Vagina (tissue), 2 donors: ENCODE measurements at regions not wholly inside any gene's neighbourhood (a gene's known extent, or its start where the extent isn't known, plus 50 kb on each side); places are given as distances from the start of the nearest gene placed in this dataset.

Experiments used
- DNase-seq, 2 donors: peaks; one replicate each; pipeline ENCODE4 v3.0.0-alpha.2; 2017; ENCODE audit errors: extremely low spot score in 2 of 2
- H3K27ac ChIP-seq: fragments of 200-600 bp; sonication (generic); one replicate; pipeline ENCODE4 v1.5.1; 2019
- H3K27me3 ChIP-seq: fragments of 200-600 bp; sonication (generic); one replicate; pipeline ENCODE4 v1.5.1; 2019
- H3K36me3 ChIP-seq, 2 donors: fragments of 200-600 bp; sonication (generic); one replicate each; pipeline ENCODE4 v1.5.1; 2017 to 2019
- H3K4me1 ChIP-seq: fragments of 200-600 bp; sonication (generic); one replicate; pipeline ENCODE4 v1.5.1; 2019
- H3K4me3 ChIP-seq, 2 donors: fragments of 200-600 bp; sonication (generic); 1 replicate in 1 of 2; 2 replicates in 1 of 2; pipeline ENCODE4 v1.5.1; 2016 to 2019
- H3K9me3 ChIP-seq: fragments of 200-600 bp; sonication (generic); one replicate; pipeline ENCODE4 v1.5.1; 2019
- CTCF ChIP-seq, 3 experiments: fragments of 450-650 bp in 2 of 3; fragments of 200-600 bp in 1 of 3; sonication (generic) in 1 of 3; IDR thresholded peaks; one replicate each; pipeline ENCODE4 v1.5.1; 2017 to 2019; ENCODE audit warnings: antibody characterized with exemption in 3 of 3, mild to moderate bottlenecking in 2 of 3, moderate library complexity in 2 of 3
- POLR2A ChIP-seq, 2 donors: fragments of 450-650 bp; IDR thresholded peaks; one replicate each; pipeline ENCODE4 v1.6.1; 2017; ENCODE audit warnings: antibody characterized with exemption in 2 of 2, mild to moderate bottlenecking in 2 of 2, moderate library complexity in 2 of 2
- POLR2AphosphoS5 ChIP-seq, 2 donors: sonication (generic); formaldehyde crosslinking; IDR thresholded peaks; one replicate each; pipeline ENCODE4 v1.9.0; 2017; ENCODE audit warnings: antibody characterized with exemption in 2 of 2, mild to moderate bottlenecking in 2 of 2, low read depth in 1 of 2; ENCODE audit not compliant: insufficient read depth in 1 of 2
- intact Hi-C: fragments of 100-400 bp; cut with DNase I; formaldehyde crosslinking; loops from one replicate; pipeline ENCODE4 v1.15.1; 2023

GRCh38 chr6:97535800-97536199, 252.8 kb upstream of the MMS22L start:
- Histone ChIP-seq H3K36me3 (no peaks in the 10 kb centered on the region), H3K4me1 (no peaks in the 10 kb centered on the region), H3K9me3 (no peaks in the 10 kb centered on the region), H3K27ac (no peak overlapping the region), H3K27me3 (no peaks in the 10 kb centered on the region), H3K4me3 (no peak overlapping the region)
- TF ChIP-seq POLR2AphosphoS5 (IDR thresholded peaks at IDR 0.05; ENCODE audit: insufficient read depth in 1 of 2, low read depth in 1 of 2) (no peak), CTCF (IDR thresholded peaks at IDR 0.05) (no peak), POLR2A (IDR thresholded peaks at IDR 0.05) (no peak)
- DNase-seq = no peak
- intact Hi-C loops = no loop called here

GRCh38 chr6:97548354-97548753, 265.3 kb upstream of the MMS22L start:
- Histone ChIP-seq H3K9me3 (no peaks in the 10 kb centered on the region), H3K4me1 (no peaks in the 10 kb centered on the region), H3K4me3 (no peak overlapping the region), H3K36me3 (no peaks in the 10 kb centered on the region), H3K27ac (no peak overlapping the region), H3K27me3 (no peaks in the 10 kb centered on the region)
- intact Hi-C loops = no loop called here
- no peak for TF ChIP-seq POLR2A (IDR thresholded peaks at IDR 0.05)
- DNase-seq = no peak

GRCh38 chr6:97557355-97557754, 274.3 kb upstream of the MMS22L start:
- Histone ChIP-seq H3K27me3 (no peaks in the 10 kb centered on the region), H3K36me3 (no peaks in the 10 kb centered on the region), H3K9me3 (no peaks in the 10 kb centered on the region), H3K4me1 (no peaks in the 10 kb centered on the region), H3K4me3 (no peak overlapping the region), H3K27ac (no peak overlapping the region)
- no peak for DNase-seq
- no peak for TF ChIP-seq POLR2AphosphoS5 (IDR thresholded peaks at IDR 0.05; ENCODE audit: insufficient read depth in 1 of 2, low read depth in 1 of 2)
- no peak for TF ChIP-seq POLR2A (IDR thresholded peaks at IDR 0.05)
- TF ChIP-seq CTCF (IDR thresholded peaks at IDR 0.05) = no peak
- intact Hi-C loops = no loop called here

GRCh38 chr6:97563529-97563928, 280.5 kb upstream of the MMS22L start:
- H3K9me3 ChIP-seq = no peaks in the 10 kb centered on the region
- intact Hi-C loops = no loop called here
- no peak overlapping the region for H3K27ac ChIP-seq
- H3K4me1 ChIP-seq = no peaks in the 10 kb centered on the region
- H3K4me3 ChIP-seq = no peak overlapping the region
- H3K36me3 ChIP-seq = no peaks in the 10 kb centered on the region
- no peaks in the 10 kb centered on the region for H3K27me3 ChIP-seq
- DNase-seq = no peak
- no peak for TF ChIP-seq POLR2AphosphoS5 (IDR thresholded peaks at IDR 0.05; ENCODE audit: insufficient read depth in 1 of 2, low read depth in 1 of 2)
- TF ChIP-seq CTCF (IDR thresholded peaks at IDR 0.05) = no peak
- no peak for TF ChIP-seq POLR2A (IDR thresholded peaks at IDR 0.05)

GRCh38 chr6:97572943-97573342, 289.9 kb upstream of the MMS22L start:
- no peaks in the 10 kb centered on the region for H3K27me3 ChIP-seq
- no peak for TF ChIP-seq POLR2A (IDR thresholded peaks at IDR 0.05)
- no peak for TF ChIP-seq CTCF (IDR thresholded peaks at IDR 0.05)
- TF ChIP-seq POLR2AphosphoS5 (IDR thresholded peaks at IDR 0.05; ENCODE audit: insufficient read depth in 1 of 2, low read depth in 1 of 2) = no peak
- no peaks in the 10 kb centered on the region for H3K4me1 ChIP-seq
- no peaks in the 10 kb centered on the region for H3K9me3 ChIP-seq
- no peak overlapping the region for H3K27ac ChIP-seq
- intact Hi-C loops = no loop called here
- H3K36me3 ChIP-seq = no peaks in the 10 kb centered on the region
- H3K4me3 ChIP-seq = no peak overlapping the region
- no peak for DNase-seq

- no peak for DNase-seq
- intact Hi-C loops = no loop called here
- Histone ChIP-seq H3K27me3 (no peaks in the 10 kb centered on the region), H3K27ac (no peak overlapping the region), H3K4me1 (no peaks in the 10 kb centered on the region), H3K4me3 (no peak overlapping the region), H3K9me3 (no peaks in the 10 kb centered on the region), H3K36me3 (no peaks in the 10 kb centered on the region)
- no peak for TF ChIP-seq POLR2AphosphoS5 (IDR thresholded peaks at IDR 0.05; ENCODE audit: insufficient read depth in 1 of 2, low read depth in 1 of 2)
- no peak for TF ChIP-seq POLR2A (IDR thresholded peaks at IDR 0.05)
- TF ChIP-seq CTCF (IDR thresholded peaks at IDR 0.05) = no peak
Observed at GRCh38 chr6:97586344-97586743, 303.3 kb upstream of the MMS22L start.
